Mesenchymal stem cell (in vitro differentiated cells and primary cell): ENCODE measurements at regions not wholly inside any gene's neighbourhood (a gene's known extent, or its start where the extent isn't known, plus 50 kb on each side); places are given as distances from the start of the nearest gene placed in this dataset.
A peak's percentile ranks its signal among the peaks of the same experiment; 100 is the strongest.

Experiments used
- DNase-seq: peaks from one replicate; pipeline ENCODE4 v3.0.0-alpha.2; 2013
- H2AFZ ChIP-seq: one replicate; pipeline ENCODE4 v1.6.1; 2013; ENCODE audit warnings: low read depth, mild to moderate bottlenecking, control low read depth, inconsistent platforms, low read length, moderate library complexity
- H2AK5ac ChIP-seq: 2 replicates; pipeline ENCODE4 v1.6.1; 2013; ENCODE audit warnings: low read length, moderate library complexity, mild to moderate bottlenecking, inconsistent platforms; ENCODE audit not compliant: severe bottlenecking
- H2BK120ac ChIP-seq: one replicate; pipeline ENCODE4 v1.6.1; 2013; ENCODE audit warnings: low read depth, mild to moderate bottlenecking, inconsistent platforms, low read length, moderate library complexity
- H2BK12ac ChIP-seq, 2 experiments: one replicate each; pipeline ENCODE4 v1.6.1; 2013; ENCODE audit warnings: inconsistent platforms in 2 of 2, low read length in 2 of 2, mild to moderate bottlenecking in 2 of 2, moderate library complexity in 2 of 2, control low read depth in 1 of 2
- H2BK15ac ChIP-seq: one replicate; pipeline ENCODE4 v1.6.1; 2013; ENCODE audit warnings: mild to moderate bottlenecking, low read depth, inconsistent platforms; ENCODE audit not compliant: poor library complexity, severe bottlenecking
- H2BK5ac ChIP-seq: 2 replicates; pipeline ENCODE4 v1.6.1; 2013; ENCODE audit warnings: low read depth, mild to moderate bottlenecking, low read length, control low read depth, inconsistent platforms; ENCODE audit not compliant: poor library complexity, severe bottlenecking
- H3K14ac ChIP-seq, 2 experiments: one replicate each; pipeline ENCODE4 v1.6.1; 2013; ENCODE audit warnings: inconsistent platforms in 2 of 2, low read length in 2 of 2, control low read depth in 1 of 2, mild to moderate bottlenecking in 1 of 2, moderate library complexity in 1 of 2
- H3K18ac ChIP-seq, 2 experiments: one replicate each; pipeline ENCODE4 v1.6.1; 2013; ENCODE audit warnings: inconsistent platforms in 2 of 2, low read length in 2 of 2, control low read depth in 1 of 2, low read depth in 1 of 2, mild to moderate bottlenecking in 1 of 2
- H3K23ac ChIP-seq, 2 experiments: one replicate each; pipeline ENCODE4 v1.6.1; 2013; ENCODE audit warnings: inconsistent platforms in 2 of 2, low read length in 2 of 2, mild to moderate bottlenecking in 2 of 2, moderate library complexity in 2 of 2, control low read depth in 1 of 2
- H3K27ac ChIP-seq: 2 replicates; pipeline ENCODE4 v1.5.1; 2013; ENCODE audit warnings: mild to moderate bottlenecking, moderate library complexity, low read length, control low read depth, inconsistent platforms; ENCODE audit not compliant: poor library complexity, severe bottlenecking
- H3K27me3 ChIP-seq, 2 experiments: 2 replicates each; pipeline versions ENCODE4 v1.6.1 to v1.7.0; 2013; ENCODE audit warnings: low read length in 2 of 2, mild to moderate bottlenecking in 2 of 2, moderate library complexity in 2 of 2, control low read depth in 1 of 2, inconsistent platforms in 1 of 2; ENCODE audit not compliant: control insufficient read depth in 1 of 2, insufficient read depth in 1 of 2
- H3K36me3 ChIP-seq, 2 experiments: 2 replicates each; pipeline versions ENCODE4 v1.6.1 to v1.7.0; 2013; ENCODE audit warnings: low read length in 2 of 2, control low read depth in 1 of 2, inconsistent platforms in 1 of 2, low read depth in 1 of 2, mild to moderate bottlenecking in 1 of 2; ENCODE audit not compliant: insufficient read depth in 2 of 2, control insufficient read depth in 1 of 2
- H3K4ac ChIP-seq, 2 experiments: one replicate each; pipeline ENCODE4 v1.6.1; 2013; ENCODE audit warnings: inconsistent platforms in 2 of 2, low read length in 2 of 2, mild to moderate bottlenecking in 2 of 2, moderate library complexity in 2 of 2, control low read depth in 1 of 2, low read depth in 1 of 2
- H3K4me1 ChIP-seq: 2 replicates; pipeline ENCODE4 v1.6.1; 2013; ENCODE audit warnings: low read depth, low read length, control low read depth; ENCODE audit not compliant: control insufficient read depth, insufficient read depth
- H3K4me2 ChIP-seq: 2 replicates; pipeline ENCODE4 v1.6.1; 2013; ENCODE audit warnings: low read length, mild to moderate bottlenecking, inconsistent platforms; ENCODE audit not compliant: poor library complexity, severe bottlenecking
- H3K4me3 ChIP-seq, 2 experiments: 2 replicates each; pipeline versions ENCODE4 v1.5.1 to v1.7.0; 2013; ENCODE audit warnings: low read length in 2 of 2, mild to moderate bottlenecking in 2 of 2, control low read depth in 1 of 2, low read depth in 1 of 2; ENCODE audit not compliant: insufficient read depth in 1 of 2
- H3K79me1 ChIP-seq: replicated peaks from 2 replicates; pipeline ENCODE4 v1.6.1; 2013; ENCODE audit warnings: mild to moderate bottlenecking, control low read depth, low read length, inconsistent platforms; ENCODE audit not compliant: poor library complexity, severe bottlenecking
- H3K9ac ChIP-seq: 2 replicates; pipeline ENCODE4 v1.7.0; 2013; ENCODE audit warnings: mild to moderate bottlenecking, low read length, moderate library complexity
- H3K9me3 ChIP-seq: 2 replicates; pipeline ENCODE4 v1.7.0; 2013; ENCODE audit warnings: mild to moderate bottlenecking, low read length; ENCODE audit not compliant: control insufficient read depth
- H4K8ac ChIP-seq: one replicate; pipeline ENCODE4 v1.6.1; 2013; ENCODE audit warnings: inconsistent platforms, mild to moderate bottlenecking, low read length, moderate library complexity
- H4K91ac ChIP-seq: one replicate; pipeline ENCODE4 v1.6.1; 2013; ENCODE audit warnings: mild to moderate bottlenecking, low read length, inconsistent platforms
- WGBS: methylation state at CpG from one replicate; pipeline ENCODE4 v1.1.7; 2013; ENCODE audit warnings: mixed read lengths; 5-methylcytosine and 5-hydroxymethylcytosine counted together

DNA sequence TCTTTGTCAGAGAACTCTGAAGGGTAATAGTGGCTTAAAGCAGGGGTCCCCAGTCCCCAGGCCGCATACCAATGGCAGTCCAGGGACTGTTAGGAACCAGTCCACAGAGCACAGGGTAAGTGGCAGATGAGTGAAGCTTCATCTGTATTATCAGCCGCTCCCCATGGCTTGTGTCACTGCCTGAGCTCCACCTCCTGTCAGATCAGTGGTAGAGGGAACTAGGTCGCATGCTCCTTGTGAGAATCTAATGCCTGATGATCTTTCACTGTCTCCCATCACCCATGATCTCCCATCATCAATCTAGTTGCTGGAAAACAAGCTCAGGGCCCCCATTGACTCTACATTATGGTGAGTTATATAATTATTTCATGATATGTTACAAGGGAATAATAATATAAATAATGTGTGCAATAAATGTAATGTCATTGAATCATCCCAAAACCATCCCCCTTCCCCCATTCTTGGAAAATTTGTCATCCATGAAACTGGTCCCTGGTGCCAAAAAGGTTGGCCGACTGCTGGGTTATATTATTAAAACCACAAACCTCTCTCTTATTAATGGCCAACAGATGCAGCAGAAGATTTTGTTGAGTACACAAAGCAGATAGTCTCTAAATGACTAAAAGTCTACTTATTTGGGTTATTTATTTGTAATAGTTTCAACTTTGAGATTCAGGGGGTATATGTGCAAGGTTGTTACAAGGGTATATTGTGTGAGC is 782.7 kb downstream of the CDH11 start:
- no peaks in the 10 kb centered on the region for H3K36me3 ChIP-seq
- WGBS, result 84% methylated on average over 4 of the region's 4 CpGs
- H3K79me1 ChIP-seq, result no peaks in the 10 kb centered on the region

DNA sequence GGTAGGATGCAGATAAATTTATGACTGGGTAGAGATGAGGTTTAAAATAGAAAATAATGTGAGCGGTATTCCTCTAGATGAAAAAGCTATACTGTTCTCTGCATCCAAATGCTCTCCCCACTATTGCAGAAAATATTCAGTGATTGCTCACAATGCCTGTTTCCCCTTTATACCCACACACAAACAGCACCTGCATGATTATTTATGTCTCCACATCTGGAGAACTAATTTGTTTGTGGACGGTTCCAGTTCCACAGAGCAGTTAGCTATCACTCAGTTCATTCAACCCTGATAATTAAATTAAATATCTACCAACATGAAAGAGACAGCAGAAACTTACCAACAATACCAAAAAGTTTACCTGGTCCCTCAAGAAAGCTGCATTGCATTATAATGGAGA is 800.0 kb downstream of the CDH11 start:
- no peak overlapping the region for H2BK5ac ChIP-seq
- H3K27me3 ChIP-seq, result no peaks in the 10 kb centered on the region
- H3K9ac ChIP-seq, result no peak overlapping the region
- H3K23ac ChIP-seq, result no peak overlapping the region
- no peak overlapping the region for H3K4me3 ChIP-seq
- no peak overlapping the region for H3K18ac ChIP-seq
- H3K4me1 ChIP-seq, result no peaks in the 10 kb centered on the region
- H2BK120ac ChIP-seq, result no peak overlapping the region
- no peak for DNase-seq
- no peaks in the 10 kb centered on the region for H3K9me3 ChIP-seq
- 89% methylated on average over 2 of the region's 2 CpGs for WGBS
- no peak overlapping the region for H4K91ac ChIP-seq
- no peak overlapping the region for H3K4ac ChIP-seq
- H4K8ac ChIP-seq, result no peak overlapping the region
- H3K79me1 ChIP-seq, result no peaks in the 10 kb centered on the region
- H2AFZ ChIP-seq, result no peak overlapping the region
- no peak overlapping the region for H3K14ac ChIP-seq
- no peak overlapping the region for H2AK5ac ChIP-seq
- no peak overlapping the region for H3K4me2 ChIP-seq
- no peak overlapping the region for H2BK12ac ChIP-seq
- no peaks in the 10 kb centered on the region for H3K36me3 ChIP-seq
- H2BK15ac ChIP-seq, result no peak overlapping the region
- no peak overlapping the region for H3K27ac ChIP-seq

More for the DNA sequence above, 782.7 kb downstream of the CDH11 start:
- peaks cover 2% of the 10 kb centered on the region for H3K4me1 ChIP-seq
- H2BK12ac ChIP-seq, result peak overlapping the region in 1 of 2 experiments; percentile 42
- no peak overlapping the region for H3K27ac ChIP-seq
- no peak for DNase-seq
- no peak overlapping the region for H2BK120ac ChIP-seq
- no peaks in the 10 kb centered on the region for H3K9me3 ChIP-seq
- H3K23ac ChIP-seq, result no peak overlapping the region
- no peaks in the 10 kb centered on the region for H3K27me3 ChIP-seq
- no peak overlapping the region for H3K18ac ChIP-seq
- peak overlapping the region; percentile 93 for H2AK5ac ChIP-seq
- no peak overlapping the region for H2BK15ac ChIP-seq
- peak overlapping the region; percentile 41 for H4K8ac ChIP-seq
- H3K4me2 ChIP-seq, result no peak overlapping the region
- no peak overlapping the region for H3K14ac ChIP-seq
- H4K91ac ChIP-seq, result no peak overlapping the region
- no peak overlapping the region for H3K4me3 ChIP-seq
- H2BK5ac ChIP-seq, result no peak overlapping the region
- no peak overlapping the region for H2AFZ ChIP-seq
- H3K4ac ChIP-seq, result no peak overlapping the region
- no peak overlapping the region for H3K9ac ChIP-seq

DNA sequence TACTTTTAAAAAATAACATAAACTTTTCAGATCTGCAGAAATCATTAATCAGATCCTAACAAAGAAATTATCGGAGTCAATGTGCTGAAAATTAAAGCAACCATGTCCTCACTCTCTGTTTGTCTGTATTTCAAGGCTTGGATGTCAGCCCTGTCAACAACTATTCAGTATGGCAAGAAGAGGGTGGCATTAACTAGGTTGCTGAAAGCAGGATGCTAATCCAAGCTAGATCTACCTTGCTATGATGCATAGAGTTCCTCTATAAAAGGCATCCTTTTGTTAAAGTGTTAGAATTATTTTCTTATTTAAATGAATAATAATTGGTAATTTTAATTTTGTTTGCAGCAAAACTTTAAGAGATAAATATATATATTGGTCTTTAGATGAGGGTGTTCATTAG is 800.8 kb downstream of the CDH11 start:
- no peak overlapping the region for H3K4me3 ChIP-seq
- DNase-seq, result no peak
- no peak overlapping the region for H4K8ac ChIP-seq
- no peak overlapping the region for H3K27ac ChIP-seq
- no peak overlapping the region for H3K23ac ChIP-seq
- no peak overlapping the region for H2BK12ac ChIP-seq
- no peak overlapping the region for H3K9ac ChIP-seq
- no peak overlapping the region for H3K14ac ChIP-seq
- no peak overlapping the region for H2BK5ac ChIP-seq
- no peaks in the 10 kb centered on the region for H3K79me1 ChIP-seq
- H3K4me2 ChIP-seq, result no peak overlapping the region
- H2BK120ac ChIP-seq, result no peak overlapping the region
- H2AFZ ChIP-seq, result no peak overlapping the region
- H3K27me3 ChIP-seq, result no peaks in the 10 kb centered on the region
- H3K4me1 ChIP-seq, result no peaks in the 10 kb centered on the region
- H3K9me3 ChIP-seq, result no peaks in the 10 kb centered on the region
- H3K4ac ChIP-seq, result no peak overlapping the region
- no peaks in the 10 kb centered on the region for H3K36me3 ChIP-seq
- no peak overlapping the region for H3K18ac ChIP-seq
- H2BK15ac ChIP-seq, result no peak overlapping the region
- no peak overlapping the region for H4K91ac ChIP-seq
- WGBS, result 87% methylated on average over 1 of the region's 1 CpG
- H2AK5ac ChIP-seq, result no peak overlapping the region

DNA sequence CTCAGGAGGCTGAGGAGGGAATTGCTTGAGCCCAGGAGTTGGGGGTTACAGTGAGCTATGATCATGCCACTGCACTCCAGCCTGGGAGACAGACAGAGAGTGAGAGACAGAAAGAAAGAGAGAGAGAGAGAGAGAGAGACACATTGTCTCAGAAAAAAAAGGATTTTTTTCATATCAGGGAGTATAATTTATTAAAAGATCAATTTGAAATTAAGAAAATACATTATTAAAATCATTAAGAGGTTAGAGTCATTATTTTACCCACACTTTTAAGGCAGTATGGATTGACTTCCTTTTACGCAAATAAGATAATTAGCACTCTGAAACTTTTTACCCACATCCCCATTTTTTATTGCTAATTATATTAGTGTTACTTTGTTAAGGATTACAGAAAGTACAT is 804.3 kb downstream of the CDH11 start:
- H2AK5ac ChIP-seq, result no peak overlapping the region
- H4K91ac ChIP-seq, result no peak overlapping the region
- no peak overlapping the region for H4K8ac ChIP-seq
- H3K4me2 ChIP-seq, result no peak overlapping the region
- H2BK15ac ChIP-seq, result no peak overlapping the region
- no peak overlapping the region for H3K14ac ChIP-seq
- H3K18ac ChIP-seq, result no peak overlapping the region
- H2BK120ac ChIP-seq, result no peak overlapping the region
- H3K9ac ChIP-seq, result no peak overlapping the region
- H3K4me3 ChIP-seq, result no peak overlapping the region
- no peaks in the 10 kb centered on the region for H3K79me1 ChIP-seq
- no peaks in the 10 kb centered on the region for H3K9me3 ChIP-seq
- H3K27ac ChIP-seq, result no peak overlapping the region
- no peak overlapping the region for H2BK12ac ChIP-seq
- no peaks in the 10 kb centered on the region for H3K4me1 ChIP-seq
- H2BK5ac ChIP-seq, result no peak overlapping the region
- H3K4ac ChIP-seq, result no peak overlapping the region
- no peaks in the 10 kb centered on the region for H3K36me3 ChIP-seq
- H3K23ac ChIP-seq, result no peak overlapping the region
- no peak overlapping the region for H2AFZ ChIP-seq
- H3K27me3 ChIP-seq, result no peaks in the 10 kb centered on the region
- WGBS, result no CpG with 5 or more reads among the region's 1 CpG
- no peak for DNase-seq
